ENCODE measurements at regions not wholly inside any gene's neighbourhood (a gene's known extent, or its start where the extent isn't known, plus 50 kb on each side); places are given as distances from the start of the nearest gene placed in this dataset.

DNA sequence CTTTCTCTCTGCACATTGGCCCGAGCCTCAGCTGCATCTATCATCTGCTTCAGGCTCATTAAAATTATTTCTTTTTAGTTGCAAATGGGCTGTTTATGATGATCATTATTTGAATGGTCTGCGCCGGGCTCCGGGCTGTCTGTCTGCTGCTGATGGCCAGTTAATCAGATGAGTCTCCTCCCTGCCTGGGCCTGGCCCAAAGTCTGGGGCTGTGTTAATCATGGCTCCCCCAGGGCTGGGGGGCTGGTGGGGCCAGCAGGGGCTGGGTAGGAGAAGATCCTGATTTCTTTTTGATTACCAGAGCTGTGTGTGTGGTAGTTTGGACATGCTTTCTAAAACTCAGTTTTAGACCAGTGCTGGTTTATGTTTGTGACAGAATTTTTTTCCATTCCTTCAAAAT is 159.1 kb downstream of the PHETA1 start:
- TF ChIP-seq POLR2A (IDR thresholded peaks at IDR 0.05) (no peak), POLR2AphosphoS5 (IDR thresholded peaks at IDR 0.05) (no peak)
- TF ChIP-seq, protein P1, sequence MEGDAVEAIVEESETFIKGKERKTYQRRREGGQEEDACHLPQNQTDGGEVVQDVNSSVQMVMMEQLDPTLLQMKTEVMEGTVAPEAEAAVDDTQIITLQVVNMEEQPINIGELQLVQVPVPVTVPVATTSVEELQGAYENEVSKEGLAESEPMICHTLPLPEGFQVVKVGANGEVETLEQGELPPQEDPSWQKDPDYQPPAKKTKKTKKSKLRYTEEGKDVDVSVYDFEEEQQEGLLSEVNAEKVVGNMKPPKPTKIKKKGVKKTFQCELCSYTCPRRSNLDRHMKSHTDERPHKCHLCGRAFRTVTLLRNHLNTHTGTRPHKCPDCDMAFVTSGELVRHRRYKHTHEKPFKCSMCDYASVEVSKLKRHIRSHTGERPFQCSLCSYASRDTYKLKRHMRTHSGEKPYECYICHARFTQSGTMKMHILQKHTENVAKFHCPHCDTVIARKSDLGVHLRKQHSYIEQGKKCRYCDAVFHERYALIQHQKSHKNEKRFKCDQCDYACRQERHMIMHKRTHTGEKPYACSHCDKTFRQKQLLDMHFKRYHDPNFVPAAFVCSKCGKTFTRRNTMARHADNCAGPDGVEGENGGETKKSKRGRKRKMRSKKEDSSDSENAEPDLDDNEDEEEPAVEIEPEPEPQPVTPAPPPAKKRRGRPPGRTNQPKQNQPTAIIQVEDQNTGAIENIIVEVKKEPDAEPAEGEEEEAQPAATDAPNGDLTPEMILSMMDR (IDR thresholded peaks at IDR 0.05): no peak
